ENCODE measurements at regions not wholly inside any gene's neighbourhood (a gene's known extent, or its start where the extent isn't known, plus 50 kb on each side); places are given as distances from the start of the nearest gene placed in this dataset.

DNA sequence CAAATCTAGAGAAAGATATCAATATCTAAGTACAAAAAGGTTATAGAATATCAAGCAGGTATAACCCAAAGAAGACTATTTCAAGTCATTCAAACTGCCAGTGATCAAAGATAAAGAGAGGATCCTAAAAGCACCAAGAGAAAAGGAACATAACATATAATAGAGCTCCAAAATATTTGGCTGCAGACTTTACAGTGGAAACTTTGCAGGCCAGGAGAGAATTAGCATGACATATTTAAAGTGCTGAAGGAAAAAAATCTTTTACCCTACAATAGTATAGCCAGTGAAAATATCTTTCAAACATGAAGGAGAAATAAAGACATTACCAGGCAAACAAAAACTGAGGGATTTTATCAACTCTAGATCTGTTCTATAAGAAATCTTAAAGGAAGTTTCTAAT, 254.3 kb upstream of the ARHGEF26 start:
- TF ChIP-seq, protein P1, sequence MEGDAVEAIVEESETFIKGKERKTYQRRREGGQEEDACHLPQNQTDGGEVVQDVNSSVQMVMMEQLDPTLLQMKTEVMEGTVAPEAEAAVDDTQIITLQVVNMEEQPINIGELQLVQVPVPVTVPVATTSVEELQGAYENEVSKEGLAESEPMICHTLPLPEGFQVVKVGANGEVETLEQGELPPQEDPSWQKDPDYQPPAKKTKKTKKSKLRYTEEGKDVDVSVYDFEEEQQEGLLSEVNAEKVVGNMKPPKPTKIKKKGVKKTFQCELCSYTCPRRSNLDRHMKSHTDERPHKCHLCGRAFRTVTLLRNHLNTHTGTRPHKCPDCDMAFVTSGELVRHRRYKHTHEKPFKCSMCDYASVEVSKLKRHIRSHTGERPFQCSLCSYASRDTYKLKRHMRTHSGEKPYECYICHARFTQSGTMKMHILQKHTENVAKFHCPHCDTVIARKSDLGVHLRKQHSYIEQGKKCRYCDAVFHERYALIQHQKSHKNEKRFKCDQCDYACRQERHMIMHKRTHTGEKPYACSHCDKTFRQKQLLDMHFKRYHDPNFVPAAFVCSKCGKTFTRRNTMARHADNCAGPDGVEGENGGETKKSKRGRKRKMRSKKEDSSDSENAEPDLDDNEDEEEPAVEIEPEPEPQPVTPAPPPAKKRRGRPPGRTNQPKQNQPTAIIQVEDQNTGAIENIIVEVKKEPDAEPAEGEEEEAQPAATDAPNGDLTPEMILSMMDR (conservative IDR thresholded peaks at IDR 0.05; ENCODE audit: low read length): no peak
- no peak for TF ChIP-seq EZH2phosphoT487 (IDR thresholded peaks at IDR 0.05; ENCODE audit: borderline replicate concordance, low read depth, low read length)
